ENCODE measurements at regions not wholly inside any gene's neighbourhood (a gene's known extent, or its start where the extent isn't known, plus 50 kb on each side); places are given as distances from the start of the nearest gene placed in this dataset.

DNA sequence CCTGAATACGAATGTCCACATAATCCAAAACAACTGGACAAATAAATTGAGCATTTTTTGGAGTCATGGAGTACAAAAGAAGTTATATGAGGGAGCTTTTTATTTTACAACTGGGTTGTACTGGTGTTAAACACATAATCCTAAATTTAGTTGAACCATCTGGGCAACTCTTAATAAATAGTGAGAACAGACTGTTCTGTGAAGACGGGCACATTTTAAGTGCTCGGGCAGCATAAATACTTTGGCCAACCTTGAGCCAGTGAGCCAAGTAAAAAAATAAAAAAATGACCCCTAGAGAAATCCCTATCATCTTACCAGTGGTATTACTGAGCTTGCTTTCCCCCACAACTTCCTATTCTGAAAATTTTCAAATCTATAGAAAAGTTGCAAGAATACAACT is 50.9 kb upstream of the PSME4 start:
- TF ChIP-seq, protein P1, sequence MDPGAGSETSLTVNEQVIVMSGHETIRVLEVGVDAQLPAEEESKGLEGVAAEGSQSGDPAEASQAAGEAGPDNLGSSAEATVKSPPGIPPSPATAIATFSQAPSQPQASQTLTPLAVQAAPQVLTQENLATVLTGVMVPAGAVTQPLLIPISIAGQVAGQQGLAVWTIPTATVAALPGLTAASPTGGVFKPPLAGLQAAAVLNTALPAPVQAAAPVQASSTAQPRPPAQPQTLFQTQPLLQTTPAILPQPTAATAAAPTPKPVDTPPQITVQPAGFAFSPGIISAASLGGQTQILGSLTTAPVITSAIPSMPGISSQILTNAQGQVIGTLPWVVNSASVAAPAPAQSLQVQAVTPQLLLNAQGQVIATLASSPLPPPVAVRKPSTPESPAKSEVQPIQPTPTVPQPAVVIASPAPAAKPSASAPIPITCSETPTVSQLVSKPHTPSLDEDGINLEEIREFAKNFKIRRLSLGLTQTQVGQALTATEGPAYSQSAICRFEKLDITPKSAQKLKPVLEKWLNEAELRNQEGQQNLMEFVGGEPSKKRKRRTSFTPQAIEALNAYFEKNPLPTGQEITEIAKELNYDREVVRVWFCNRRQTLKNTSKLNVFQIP (CRISPR knock-in tag; IDR thresholded peaks at IDR 0.05; ENCODE audit: borderline replicate concordance, low read depth) = no peak
- TF ChIP-seq, protein P2, sequence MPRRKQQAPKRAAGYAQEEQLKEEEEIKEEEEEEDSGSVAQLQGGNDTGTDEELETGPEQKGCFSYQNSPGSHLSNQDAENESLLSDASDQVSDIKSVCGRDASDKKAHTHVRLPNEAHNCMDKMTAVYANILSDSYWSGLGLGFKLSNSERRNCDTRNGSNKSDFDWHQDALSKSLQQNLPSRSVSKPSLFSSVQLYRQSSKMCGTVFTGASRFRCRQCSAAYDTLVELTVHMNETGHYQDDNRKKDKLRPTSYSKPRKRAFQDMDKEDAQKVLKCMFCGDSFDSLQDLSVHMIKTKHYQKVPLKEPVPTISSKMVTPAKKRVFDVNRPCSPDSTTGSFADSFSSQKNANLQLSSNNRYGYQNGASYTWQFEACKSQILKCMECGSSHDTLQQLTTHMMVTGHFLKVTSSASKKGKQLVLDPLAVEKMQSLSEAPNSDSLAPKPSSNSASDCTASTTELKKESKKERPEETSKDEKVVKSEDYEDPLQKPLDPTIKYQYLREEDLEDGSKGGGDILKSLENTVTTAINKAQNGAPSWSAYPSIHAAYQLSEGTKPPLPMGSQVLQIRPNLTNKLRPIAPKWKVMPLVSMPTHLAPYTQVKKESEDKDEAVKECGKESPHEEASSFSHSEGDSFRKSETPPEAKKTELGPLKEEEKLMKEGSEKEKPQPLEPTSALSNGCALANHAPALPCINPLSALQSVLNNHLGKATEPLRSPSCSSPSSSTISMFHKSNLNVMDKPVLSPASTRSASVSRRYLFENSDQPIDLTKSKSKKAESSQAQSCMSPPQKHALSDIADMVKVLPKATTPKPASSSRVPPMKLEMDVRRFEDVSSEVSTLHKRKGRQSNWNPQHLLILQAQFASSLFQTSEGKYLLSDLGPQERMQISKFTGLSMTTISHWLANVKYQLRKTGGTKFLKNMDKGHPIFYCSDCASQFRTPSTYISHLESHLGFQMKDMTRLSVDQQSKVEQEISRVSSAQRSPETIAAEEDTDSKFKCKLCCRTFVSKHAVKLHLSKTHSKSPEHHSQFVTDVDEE (CRISPR knock-in tag; IDR thresholded peaks at IDR 0.05) = no peak
- no peak for TF ChIP-seq ARNTL (CRISPR knock-in tag; IDR thresholded peaks at IDR 0.05; ENCODE audit: borderline replicate concordance, low read depth)
- no peak for TF ChIP-seq ISL1 (CRISPR knock-in tag; IDR thresholded peaks at IDR 0.05)
- TF ChIP-seq TCF4 (CRISPR knock-in tag; IDR thresholded peaks at IDR 0.05; ENCODE audit: borderline replicate concordance) = no peak
- no peak for TF ChIP-seq ESRRG (CRISPR knock-in tag; IDR thresholded peaks at IDR 0.05)
- TF ChIP-seq BACH2 (CRISPR knock-in tag; IDR thresholded peaks at IDR 0.05; ENCODE audit: borderline replicate concordance) = no peak
- TF ChIP-seq, protein P3, sequence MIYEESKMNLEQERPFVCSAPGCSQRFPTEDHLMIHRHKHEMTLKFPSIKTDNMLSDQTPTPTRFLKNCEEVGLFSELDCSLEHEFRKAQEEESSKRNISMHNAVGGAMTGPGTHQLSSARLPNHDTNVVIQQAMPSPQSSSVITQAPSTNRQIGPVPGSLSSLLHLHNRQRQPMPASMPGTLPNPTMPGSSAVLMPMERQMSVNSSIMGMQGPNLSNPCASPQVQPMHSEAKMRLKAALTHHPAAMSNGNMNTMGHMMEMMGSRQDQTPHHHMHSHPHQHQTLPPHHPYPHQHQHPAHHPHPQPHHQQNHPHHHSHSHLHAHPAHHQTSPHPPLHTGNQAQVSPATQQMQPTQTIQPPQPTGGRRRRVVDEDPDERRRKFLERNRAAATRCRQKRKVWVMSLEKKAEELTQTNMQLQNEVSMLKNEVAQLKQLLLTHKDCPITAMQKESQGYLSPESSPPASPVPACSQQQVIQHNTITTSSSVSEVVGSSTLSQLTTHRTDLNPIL (CRISPR knock-in tag; IDR thresholded peaks at IDR 0.05; ENCODE audit: low read depth) = no peak
- no peak for TF ChIP-seq PPARA (CRISPR knock-in tag; IDR thresholded peaks at IDR 0.05; ENCODE audit: borderline replicate concordance)
- TF ChIP-seq ZNF70 (CRISPR knock-in tag; IDR thresholded peaks at IDR 0.05) = no peak
- TF ChIP-seq CSDC2 (CRISPR knock-in tag; IDR thresholded peaks at IDR 0.05) = no peak
- ATAC-seq = no peak

- TF ChIP-seq GLIS3 (CRISPR knock-in tag; IDR thresholded peaks at IDR 0.05) (no peak), TOX (CRISPR knock-in tag; IDR thresholded peaks at IDR 0.05; ENCODE audit: borderline replicate concordance) (no peak), ZNF70 (CRISPR knock-in tag; IDR thresholded peaks at IDR 0.05) (no peak), ZC3H10 (CRISPR knock-in tag; IDR thresholded peaks at IDR 0.05) (no peak), SNAI2 (CRISPR knock-in tag; IDR thresholded peaks at IDR 0.05) (no peak), BACH2 (CRISPR knock-in tag; IDR thresholded peaks at IDR 0.05; ENCODE audit: borderline replicate concordance) (no peak), ZFP3 (CRISPR knock-in tag; IDR thresholded peaks at IDR 0.05) (no peak), ARNTL (CRISPR knock-in tag; IDR thresholded peaks at IDR 0.05; ENCODE audit: borderline replicate concordance, low read depth) (no peak), ZNF565 (CRISPR knock-in tag; conservative IDR thresholded peaks at IDR 0.05; ENCODE audit: low read depth) (no peak), ESRRG (CRISPR knock-in tag; IDR thresholded peaks at IDR 0.05) (no peak), TCF4 (CRISPR knock-in tag; IDR thresholded peaks at IDR 0.05; ENCODE audit: borderline replicate concordance) (no peak), ZNF8 (CRISPR knock-in tag; IDR thresholded peaks at IDR 0.05) (no peak), ZFP30 (CRISPR knock-in tag; IDR thresholded peaks at IDR 0.05) (no peak), PPARA (CRISPR knock-in tag; IDR thresholded peaks at IDR 0.05; ENCODE audit: borderline replicate concordance) (no peak), CSDC2 (CRISPR knock-in tag; IDR thresholded peaks at IDR 0.05) (no peak)
- TF ChIP-seq, protein P3 (CRISPR knock-in tag; IDR thresholded peaks at IDR 0.05; ENCODE audit: low read depth) = no peak
- ATAC-seq = no peak
Measured at GRCh38 chr2:54020793-54021414, 50.1 kb upstream of the PSME4 start.

Measured in SK-N-SH treated with all-trans-retinoic acid at 6 μM for 48 hours (cell line).